A673 (cell line): ENCODE measurements at regions not wholly inside any gene's neighbourhood (a gene's known extent, or its start where the extent isn't known, plus 50 kb on each side); places are given as distances from the start of the nearest gene placed in this dataset.

ENCODE experiments used
- CTCF ChIP-seq: fragments of 300-800, 200-600 bp; sonication (generic); conservative IDR thresholded peaks from 2 replicates; pipeline ENCODE4 v1.5.1; 2017; ENCODE audit warnings: low read depth, mild to moderate bottlenecking, antibody characterized with exemption, low read length, moderate library complexity, mixed read lengths
- EZH2 ChIP-seq: fragments of 200-600 bp; sonication (generic); IDR thresholded peaks from 2 replicates; pipeline ENCODE4 v1.6.1; 2017; ENCODE audit warnings: borderline replicate concordance, low read depth, mild to moderate bottlenecking, mixed read lengths, antibody characterized with exemption, low read length; ENCODE audit not compliant: poor library complexity, severe bottlenecking

- no peak for TF ChIP-seq CTCF
- no peak for TF ChIP-seq EZH2
These were observed 65.0 kb upstream of the ZNF746 start for GRCh38 chr7:149562602-149563001.
